ENCODE measurements at regions not wholly inside any gene's neighbourhood (a gene's known extent, or its start where the extent isn't known, plus 50 kb on each side); places are given as distances from the start of the nearest gene placed in this dataset.
"Not testable (repeated sequence)": the region's sequence is repeated elsewhere in the genome, so short reads cannot be mapped to it uniquely, and the experiment has no call there.

- TF ChIP-seq, protein P1, sequence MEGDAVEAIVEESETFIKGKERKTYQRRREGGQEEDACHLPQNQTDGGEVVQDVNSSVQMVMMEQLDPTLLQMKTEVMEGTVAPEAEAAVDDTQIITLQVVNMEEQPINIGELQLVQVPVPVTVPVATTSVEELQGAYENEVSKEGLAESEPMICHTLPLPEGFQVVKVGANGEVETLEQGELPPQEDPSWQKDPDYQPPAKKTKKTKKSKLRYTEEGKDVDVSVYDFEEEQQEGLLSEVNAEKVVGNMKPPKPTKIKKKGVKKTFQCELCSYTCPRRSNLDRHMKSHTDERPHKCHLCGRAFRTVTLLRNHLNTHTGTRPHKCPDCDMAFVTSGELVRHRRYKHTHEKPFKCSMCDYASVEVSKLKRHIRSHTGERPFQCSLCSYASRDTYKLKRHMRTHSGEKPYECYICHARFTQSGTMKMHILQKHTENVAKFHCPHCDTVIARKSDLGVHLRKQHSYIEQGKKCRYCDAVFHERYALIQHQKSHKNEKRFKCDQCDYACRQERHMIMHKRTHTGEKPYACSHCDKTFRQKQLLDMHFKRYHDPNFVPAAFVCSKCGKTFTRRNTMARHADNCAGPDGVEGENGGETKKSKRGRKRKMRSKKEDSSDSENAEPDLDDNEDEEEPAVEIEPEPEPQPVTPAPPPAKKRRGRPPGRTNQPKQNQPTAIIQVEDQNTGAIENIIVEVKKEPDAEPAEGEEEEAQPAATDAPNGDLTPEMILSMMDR (IDR thresholded peaks at IDR 0.05; ENCODE audit: poor library complexity, severe bottlenecking), result no peak
- H3K4me3 ChIP-seq (ENCODE audit: severe bottlenecking), result no peak overlapping the region
- no peak overlapping the region for H3K27ac ChIP-seq (ENCODE audit: poor library complexity, severe bottlenecking)
- no peaks in the 10 kb centered on the region for H3K36me3 ChIP-seq (ENCODE audit: low read depth)
- no peaks in the 10 kb centered on the region for H3K27me3 ChIP-seq (ENCODE audit: insufficient read depth, poor library complexity, severe bottlenecking)
- H3K4me1 ChIP-seq (ENCODE audit: insufficient read depth, poor library complexity, severe bottlenecking), result no peaks in the 10 kb centered on the region
- DNase-seq (ENCODE audit: low spot score), result no peak
- H3K9me3 ChIP-seq (ENCODE audit: severe bottlenecking), result no peaks in the 10 kb centered on the region
- ATAC-seq (ENCODE audit: low read depth), result no peak
These were observed 88.2 kb upstream of the CCDC71L start for GRCh38 chr7:106749165-106749564.

DNA sequence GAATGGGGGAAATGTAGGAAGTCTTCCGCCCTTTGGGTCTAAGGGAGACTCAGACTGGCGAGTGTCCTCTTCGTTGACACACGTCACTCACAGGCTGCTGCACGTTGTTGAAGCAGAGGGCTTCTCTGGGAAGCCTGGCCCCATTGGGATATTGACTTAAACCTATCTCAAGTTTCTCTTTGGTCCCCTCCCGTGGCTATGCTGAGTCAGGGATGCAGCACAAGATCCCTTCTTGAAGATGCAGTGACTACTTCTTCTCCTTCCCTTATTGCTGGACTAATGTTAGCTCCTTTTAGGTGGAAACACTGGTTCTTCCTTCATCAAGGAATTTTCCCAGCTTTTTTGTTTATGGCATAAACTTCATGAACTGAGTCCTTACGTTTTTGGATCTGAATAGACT, 89.8 kb upstream of the CCDC71L start:
- ATAC-seq (ENCODE audit: low read depth), result no peak
- H3K9me3 ChIP-seq (ENCODE audit: severe bottlenecking), result no peaks in the 10 kb centered on the region
- no peaks in the 10 kb centered on the region for H3K27me3 ChIP-seq (ENCODE audit: insufficient read depth, poor library complexity, severe bottlenecking)
- H3K4me3 ChIP-seq (ENCODE audit: severe bottlenecking), result no peak overlapping the region
- TF ChIP-seq, protein P1 (IDR thresholded peaks at IDR 0.05; ENCODE audit: poor library complexity, severe bottlenecking), result no peak
- H3K36me3 ChIP-seq (ENCODE audit: low read depth), result no peaks in the 10 kb centered on the region
- no peaks in the 10 kb centered on the region for H3K4me1 ChIP-seq (ENCODE audit: insufficient read depth, poor library complexity, severe bottlenecking)
- no peak for DNase-seq (ENCODE audit: low spot score)
- no peak overlapping the region for H3K27ac ChIP-seq (ENCODE audit: poor library complexity, severe bottlenecking)

DNA sequence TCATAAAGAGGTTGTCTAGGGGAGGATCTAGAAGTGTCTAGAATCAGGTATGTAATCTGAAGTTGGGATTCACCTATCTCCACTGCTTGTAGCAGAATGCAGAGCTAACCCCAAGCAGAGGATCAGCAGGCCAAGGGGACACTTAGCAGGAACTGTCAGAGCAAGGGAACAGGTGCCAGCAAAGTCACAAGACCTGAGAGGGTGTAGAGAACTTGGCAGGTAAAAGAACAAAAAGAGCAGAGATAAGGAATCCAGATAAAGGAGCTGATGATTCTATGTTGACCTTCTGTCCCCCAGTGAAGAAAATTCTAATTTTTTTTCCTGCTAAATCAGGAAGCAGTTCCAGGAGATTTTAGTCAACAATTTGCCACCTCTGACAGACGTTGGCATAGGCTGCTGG, 91.4 kb upstream of the CCDC71L start:
- no peak overlapping the region for H3K27ac ChIP-seq (ENCODE audit: poor library complexity, severe bottlenecking)
- H3K9me3 ChIP-seq (ENCODE audit: severe bottlenecking), result no peaks in the 10 kb centered on the region
- no peak for ATAC-seq (ENCODE audit: low read depth)
- DNase-seq (ENCODE audit: low spot score), result no peak
- H3K4me3 ChIP-seq (ENCODE audit: severe bottlenecking), result no peak overlapping the region
- no peaks in the 10 kb centered on the region for H3K36me3 ChIP-seq (ENCODE audit: low read depth)
- H3K27me3 ChIP-seq (ENCODE audit: insufficient read depth, poor library complexity, severe bottlenecking), result no peaks in the 10 kb centered on the region
- TF ChIP-seq, protein P1 (IDR thresholded peaks at IDR 0.05; ENCODE audit: poor library complexity, severe bottlenecking), result no peak
- H3K4me1 ChIP-seq (ENCODE audit: insufficient read depth, poor library complexity, severe bottlenecking), result no peaks in the 10 kb centered on the region

- H3K4me1 ChIP-seq (ENCODE audit: insufficient read depth, poor library complexity, severe bottlenecking); H3K4me3 ChIP-seq (ENCODE audit: severe bottlenecking); H3K36me3 ChIP-seq (ENCODE audit: low read depth); H3K27ac ChIP-seq (ENCODE audit: poor library complexity, severe bottlenecking); H3K9me3 ChIP-seq (ENCODE audit: severe bottlenecking); H3K27me3 ChIP-seq (ENCODE audit: insufficient read depth, poor library complexity, severe bottlenecking); DNase-seq (ENCODE audit: low spot score); ATAC-seq (ENCODE audit: low read depth): not testable (repeated sequence)
These were observed 94.1 kb upstream of the CCDC71L start for GRCh38 chr7:106755024-106755423.

DNA sequence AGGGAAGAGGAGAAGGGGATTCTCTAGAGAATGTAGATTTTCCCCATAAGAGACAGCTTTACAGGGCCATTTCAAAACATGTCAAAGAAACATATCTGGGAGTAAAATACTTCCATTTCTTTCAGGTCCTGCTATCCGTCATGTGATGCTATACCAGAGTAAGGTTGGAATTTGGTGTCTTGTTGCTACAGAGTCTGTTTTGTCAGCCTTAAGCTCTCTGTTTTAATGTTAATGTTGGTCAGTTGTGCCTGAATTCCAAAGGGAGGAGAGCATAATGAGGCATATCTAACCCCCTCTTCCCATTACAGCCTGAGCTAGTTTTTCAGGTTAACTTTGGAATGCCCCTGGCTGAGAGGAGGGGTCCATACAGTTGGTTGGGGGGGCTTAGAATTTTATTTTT, 94.7 kb upstream of the CCDC71L start:
- Histone ChIP-seq H3K27me3 (ENCODE audit: insufficient read depth, poor library complexity, severe bottlenecking) (no peaks in the 10 kb centered on the region), H3K27ac (ENCODE audit: poor library complexity, severe bottlenecking) (no peak overlapping the region), H3K4me3 (ENCODE audit: severe bottlenecking) (no peak overlapping the region), H3K4me1 (ENCODE audit: insufficient read depth, poor library complexity, severe bottlenecking) (no peaks in the 10 kb centered on the region), H3K36me3 (ENCODE audit: low read depth) (no peaks in the 10 kb centered on the region), H3K9me3 (ENCODE audit: severe bottlenecking) (no peaks in the 10 kb centered on the region)
- no peak for ATAC-seq (ENCODE audit: low read depth)
- no peak for DNase-seq (ENCODE audit: low spot score)
- TF ChIP-seq, protein P1 (IDR thresholded peaks at IDR 0.05; ENCODE audit: poor library complexity, severe bottlenecking), result no peak

All from RWPE2 (cell line).